IMR-90 (cell line): ENCODE measurements at regions not wholly inside any gene's neighbourhood (a gene's known extent, or its start where the extent isn't known, plus 50 kb on each side); places are given as distances from the start of the nearest gene placed in this dataset.

ENCODE experiments used
- BHLHE40 ChIP-seq: fragments of 150-350 bp; IDR thresholded peaks from 2 replicates; pipeline ENCODE4 v1.6.1; 2016; ENCODE audit warnings: mild to moderate bottlenecking, low read depth, low read length
- CEBPB ChIP-seq: IDR thresholded peaks from 2 replicates; pipeline ENCODE4 v1.6.1; 2012; ENCODE audit warnings: low read depth, low read length, improper control_type of control experiment
- CHD1 ChIP-seq: IDR thresholded peaks from 2 replicates; pipeline ENCODE4 v1.6.1; 2012; ENCODE audit warnings: low read depth, low read length, improper control_type of control experiment
- MAFK ChIP-seq: IDR thresholded peaks from 2 replicates; pipeline ENCODE4 v1.6.1; 2012; ENCODE audit warnings: low read depth, low read length, improper control_type of control experiment
- MXI1 ChIP-seq: IDR thresholded peaks from 2 replicates; pipeline ENCODE4 v1.6.1; 2012; ENCODE audit warnings: low read depth, mild to moderate bottlenecking, low read length, moderate library complexity, borderline replicate concordance
- NFE2L2 ChIP-seq: fragments of 150-350 bp; IDR thresholded peaks from 2 replicates; pipeline ENCODE4 v1.6.1; 2016; ENCODE audit warnings: low read depth, mild to moderate bottlenecking, low read length
- POLR2A ChIP-seq: IDR thresholded peaks from 2 replicates; pipeline ENCODE4 v1.6.1; 2012; ENCODE audit warnings: mild to moderate bottlenecking, low read depth, low read length
- RAD21 ChIP-seq: IDR thresholded peaks from 2 replicates; pipeline ENCODE4 v1.6.1; 2012; ENCODE audit warnings: low read length, improper control_type of control experiment
- RCOR1 ChIP-seq: IDR thresholded peaks from 2 replicates; pipeline ENCODE4 v1.6.1; 2012; ENCODE audit warnings: mild to moderate bottlenecking, low read length, improper control_type of control experiment; ENCODE audit not compliant: insufficient replicate concordance
- RFX5 ChIP-seq: IDR thresholded peaks from 2 replicates; pipeline ENCODE4 v1.8.0; 2012; ENCODE audit warnings: low read depth, mild to moderate bottlenecking, low read length, moderate library complexity
- SMC3 ChIP-seq: fragments of 150-350 bp; IDR thresholded peaks from 2 replicates; pipeline ENCODE4 v1.6.1; 2016; ENCODE audit warnings: low read depth, mild to moderate bottlenecking, antibody characterized with exemption, low read length, moderate library complexity
- TF ChIP-seq, protein P1 (sequence below): conservative IDR thresholded peaks from 2 replicates; pipeline ENCODE4 v1.5.1; 2012; ENCODE audit warnings: mild to moderate bottlenecking, low read depth, low read length, improper control_type of control experiment

DNA sequence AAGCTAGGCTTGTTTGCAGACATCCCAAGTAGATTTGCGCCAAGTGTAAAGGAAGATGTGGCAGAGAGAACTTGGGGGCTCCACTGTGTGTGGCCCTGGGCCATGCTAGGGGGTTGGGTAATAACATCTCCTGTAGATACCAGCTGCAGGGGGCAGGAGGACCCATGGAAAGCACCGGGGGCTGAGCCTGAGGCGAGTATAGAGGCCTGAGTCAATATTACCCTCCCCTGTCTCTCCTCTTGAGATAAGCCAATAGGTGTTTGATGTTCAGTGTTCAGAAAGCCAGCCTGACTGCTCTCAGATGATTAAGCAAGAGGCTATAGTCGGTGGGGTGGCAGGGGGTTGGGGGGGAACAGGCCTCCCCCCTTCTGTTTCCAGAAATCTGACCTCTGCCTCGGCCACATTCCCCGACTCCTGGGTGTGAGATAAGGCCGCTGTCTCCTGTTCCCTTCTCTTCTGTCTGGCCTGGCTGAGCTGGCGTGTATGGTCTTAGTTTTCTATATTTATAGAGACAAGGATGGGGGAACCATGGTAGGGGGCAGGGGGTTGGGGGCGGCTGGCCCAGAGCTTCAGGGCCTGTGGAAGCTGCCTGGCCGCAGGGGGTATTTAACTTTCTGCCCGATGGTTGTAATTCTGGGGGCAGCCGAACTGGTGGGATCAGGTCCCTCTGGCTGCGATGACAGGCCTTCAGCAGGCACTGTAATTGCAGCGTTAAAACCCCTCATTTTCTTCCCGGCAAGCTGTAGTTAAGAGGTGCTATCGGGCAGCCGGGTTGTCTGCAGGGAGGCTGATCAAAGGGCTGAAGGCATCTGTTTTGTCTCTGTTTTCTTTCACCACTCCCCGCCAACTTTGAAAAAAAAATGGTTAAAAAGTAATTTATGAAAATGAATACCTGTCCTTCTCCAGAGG, 292.0 kb downstream of the NSG2 start:
- TF ChIP-seq, protein P1, sequence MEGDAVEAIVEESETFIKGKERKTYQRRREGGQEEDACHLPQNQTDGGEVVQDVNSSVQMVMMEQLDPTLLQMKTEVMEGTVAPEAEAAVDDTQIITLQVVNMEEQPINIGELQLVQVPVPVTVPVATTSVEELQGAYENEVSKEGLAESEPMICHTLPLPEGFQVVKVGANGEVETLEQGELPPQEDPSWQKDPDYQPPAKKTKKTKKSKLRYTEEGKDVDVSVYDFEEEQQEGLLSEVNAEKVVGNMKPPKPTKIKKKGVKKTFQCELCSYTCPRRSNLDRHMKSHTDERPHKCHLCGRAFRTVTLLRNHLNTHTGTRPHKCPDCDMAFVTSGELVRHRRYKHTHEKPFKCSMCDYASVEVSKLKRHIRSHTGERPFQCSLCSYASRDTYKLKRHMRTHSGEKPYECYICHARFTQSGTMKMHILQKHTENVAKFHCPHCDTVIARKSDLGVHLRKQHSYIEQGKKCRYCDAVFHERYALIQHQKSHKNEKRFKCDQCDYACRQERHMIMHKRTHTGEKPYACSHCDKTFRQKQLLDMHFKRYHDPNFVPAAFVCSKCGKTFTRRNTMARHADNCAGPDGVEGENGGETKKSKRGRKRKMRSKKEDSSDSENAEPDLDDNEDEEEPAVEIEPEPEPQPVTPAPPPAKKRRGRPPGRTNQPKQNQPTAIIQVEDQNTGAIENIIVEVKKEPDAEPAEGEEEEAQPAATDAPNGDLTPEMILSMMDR = no peak
- TF ChIP-seq POLR2A = no peak
- TF ChIP-seq MXI1 = no peak
- TF ChIP-seq RFX5 = no peak
- TF ChIP-seq MAFK = no peak
- TF ChIP-seq RCOR1 = no peak
- TF ChIP-seq NFE2L2 = no peak
- TF ChIP-seq BHLHE40 = no peak
- TF ChIP-seq RAD21 = no peak
- TF ChIP-seq CEBPB = no peak
- TF ChIP-seq CHD1 = no peak
- no peak for TF ChIP-seq SMC3
